ENCODE measurements at regions not wholly inside any gene's neighbourhood (a gene's known extent, or its start where the extent isn't known, plus 50 kb on each side); places are given as distances from the start of the nearest gene placed in this dataset.
"Not testable (repeated sequence)": the region's sequence is repeated elsewhere in the genome, so short reads cannot be mapped to it uniquely, and the experiment has no call there.

DNA sequence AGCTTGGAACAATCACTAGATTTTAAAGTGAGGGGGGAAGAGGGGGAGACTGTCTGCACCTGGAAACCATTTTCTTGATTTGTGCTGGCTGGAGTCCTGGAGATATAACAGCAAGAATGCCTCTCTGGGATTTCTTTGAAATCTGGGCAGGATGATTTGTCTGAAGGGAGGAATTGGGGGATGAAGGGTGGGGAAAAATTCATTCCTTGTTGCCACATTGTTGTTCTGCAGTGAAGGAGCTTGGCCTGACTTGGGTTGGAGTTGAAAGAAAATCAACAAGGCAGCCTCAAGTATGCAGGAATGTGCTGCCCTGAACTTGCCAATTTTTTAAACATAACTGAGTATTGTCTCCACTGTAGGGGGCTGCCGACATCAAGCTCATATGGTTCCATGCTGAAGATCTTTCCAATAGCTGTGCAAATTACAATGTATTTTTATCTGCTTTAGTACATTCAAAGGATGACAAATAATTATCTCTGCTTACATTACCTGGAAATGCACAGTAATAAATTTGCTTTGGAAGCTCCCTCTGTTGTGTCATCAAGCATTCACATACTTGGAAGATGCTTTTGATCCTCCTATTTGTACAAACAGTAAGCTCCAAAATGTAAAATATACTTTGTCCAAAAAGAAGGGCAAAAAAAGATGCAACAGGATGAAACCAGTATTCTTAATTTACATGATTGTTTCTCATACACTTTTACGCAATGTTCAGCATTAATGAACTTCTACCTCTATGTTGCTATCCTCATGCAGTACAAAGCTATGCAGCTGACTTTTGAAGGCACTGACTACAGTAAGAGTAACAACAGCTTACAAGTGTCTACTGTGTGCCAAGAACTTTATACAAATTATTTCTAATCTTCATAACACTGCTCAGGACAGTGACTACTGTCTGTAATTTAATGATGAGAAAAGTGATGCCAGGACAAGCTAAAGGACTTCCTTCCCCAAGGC is 627.9 kb upstream of the KLF12 start:
- DNase-seq (ENCODE audit: low spot score in 2 of 2) = no peak
- Mint-ChIP-seq H3K9me3 (peaks cover 2% of the 10 kb centered on the region), H3K4me3 (no peak overlapping the region), H3K36me3 (no peaks in the 10 kb centered on the region), H3K4me1 (no peaks in the 10 kb centered on the region), H3K27ac (no peak overlapping the region), H3K27me3 (no peaks in the 10 kb centered on the region)
- ATAC-seq (ENCODE audit: low read depth) = no peak

GRCh38 chr13:74758188-74758587 is 624.0 kb upstream of the KLF12 start:
- H3K27me3 Mint-ChIP-seq = no peaks in the 10 kb centered on the region
- no peak for ATAC-seq (ENCODE audit: low read depth)
- no peak overlapping the region for H3K27ac Mint-ChIP-seq

DNA sequence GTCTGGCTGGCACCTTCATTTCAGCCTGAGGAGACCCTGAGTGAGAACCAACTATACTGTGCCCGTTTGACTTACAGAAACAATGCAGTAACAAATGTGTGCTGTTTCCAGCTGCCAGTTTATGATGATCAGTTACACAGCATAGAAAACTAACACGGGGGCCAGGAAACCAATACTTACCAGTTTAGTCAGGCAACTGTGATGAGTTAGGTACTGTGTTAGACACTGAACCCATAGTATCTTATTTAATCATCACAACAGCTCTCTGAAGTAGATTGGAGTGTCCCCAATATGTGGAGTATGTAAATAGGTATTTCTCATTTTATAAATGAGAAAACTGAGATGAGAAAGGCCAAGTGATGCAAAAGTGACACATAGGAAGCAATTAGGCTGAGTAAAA is 620.9 kb upstream of the KLF12 start:
- H3K4me3 Mint-ChIP-seq = no peak overlapping the region
- no peaks in the 10 kb centered on the region for H3K9me3 Mint-ChIP-seq
- H3K27ac Mint-ChIP-seq = no peak overlapping the region
- H3K27me3 Mint-ChIP-seq = no peaks in the 10 kb centered on the region
- no peak for DNase-seq (ENCODE audit: low spot score in 2 of 2)
- H3K4me1 Mint-ChIP-seq = no peaks in the 10 kb centered on the region
- no peaks in the 10 kb centered on the region for H3K36me3 Mint-ChIP-seq
- no peak for ATAC-seq (ENCODE audit: low read depth)

More at GRCh38 chr13:74758188-74758587, 624.0 kb upstream of the KLF12 start:
- Mint-ChIP-seq H3K4me1 (no peaks in the 10 kb centered on the region), H3K36me3 (no peaks in the 10 kb centered on the region), H3K9me3 (no peaks in the 10 kb centered on the region), H3K4me3 (no peak overlapping the region)
- DNase-seq (ENCODE audit: low spot score in 2 of 2) = no peak

- H3K27me3 Mint-ChIP-seq = no peaks in the 10 kb centered on the region
- no peak overlapping the region for H3K4me3 Mint-ChIP-seq
- no peaks in the 10 kb centered on the region for H3K9me3 Mint-ChIP-seq
- H3K27ac Mint-ChIP-seq = no peak overlapping the region
- H3K4me1 Mint-ChIP-seq = no peaks in the 10 kb centered on the region
- ATAC-seq (ENCODE audit: low read depth) = no peak
- no peak for DNase-seq (ENCODE audit: low spot score in 2 of 2)
- no peaks in the 10 kb centered on the region for H3K36me3 Mint-ChIP-seq
These were observed 617.5 kb upstream of the KLF12 start for GRCh38 chr13:74751739-74752138.

DNA sequence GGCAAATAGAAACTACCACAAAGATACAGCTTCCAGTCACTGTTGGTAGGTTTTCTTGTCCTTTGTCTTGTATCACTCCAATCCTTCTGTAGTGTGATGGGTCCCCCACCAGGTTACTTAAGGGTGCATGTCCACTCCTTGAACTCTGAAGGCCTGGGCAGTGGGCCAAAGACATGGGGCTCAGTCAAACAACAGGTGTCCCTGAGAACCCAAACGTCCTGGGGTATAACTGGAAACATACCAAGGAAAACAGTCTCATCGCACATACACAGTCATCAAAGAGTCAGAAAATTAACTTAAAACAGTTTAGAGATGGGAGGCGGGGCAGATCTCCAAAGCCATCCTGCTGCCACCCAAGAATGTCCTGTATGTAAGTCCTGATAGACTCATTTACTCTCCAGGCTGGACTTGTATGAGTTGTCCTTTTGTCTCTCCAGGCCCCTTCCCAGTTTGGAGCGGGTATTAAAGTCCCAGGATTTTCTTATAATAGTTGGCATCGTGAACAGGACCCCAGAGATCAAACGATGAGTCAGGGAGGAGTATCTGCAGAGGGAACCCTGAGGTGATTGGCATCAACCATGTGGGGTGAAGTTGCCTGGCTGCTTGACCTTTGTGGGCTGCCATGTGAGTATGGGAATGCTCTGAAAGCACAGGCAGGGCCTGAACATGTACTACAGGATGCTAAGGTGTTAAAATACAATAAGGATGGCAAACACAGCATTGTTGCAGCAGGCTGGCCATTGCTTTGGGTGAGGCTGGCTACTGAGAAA is 613.2 kb upstream of the KLF12 start:
- no peak for ATAC-seq (ENCODE audit: low read depth)
- H3K36me3 Mint-ChIP-seq = no peaks in the 10 kb centered on the region
- H3K4me3 Mint-ChIP-seq = no peak overlapping the region
- H3K4me1 Mint-ChIP-seq = peaks cover 3% of the 10 kb centered on the region
- H3K27me3 Mint-ChIP-seq = no peaks in the 10 kb centered on the region
- H3K27ac Mint-ChIP-seq = no peak overlapping the region
- H3K9me3 Mint-ChIP-seq = no peaks in the 10 kb centered on the region
- no peak for DNase-seq (ENCODE audit: low spot score in 2 of 2)

DNA sequence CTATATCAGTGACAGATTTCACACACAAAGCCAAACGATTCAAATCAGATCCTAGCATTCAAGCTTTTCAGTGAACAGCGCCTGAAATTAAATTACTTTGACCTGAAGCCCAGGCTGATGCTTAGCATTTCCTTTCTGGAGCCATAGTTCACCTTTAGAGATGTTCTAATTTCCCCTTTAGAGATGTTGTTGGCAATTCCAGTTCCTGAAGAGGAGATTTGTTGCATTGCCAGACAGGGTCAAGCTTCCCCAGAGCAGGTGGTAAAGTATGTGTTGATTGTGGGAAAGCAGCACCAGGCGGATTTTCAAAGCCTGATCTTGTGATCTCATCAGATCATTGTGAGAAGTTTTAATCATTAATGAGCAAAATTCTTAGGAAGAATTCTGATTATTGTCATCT is 609.8 kb upstream of the KLF12 start:
- DNase-seq (ENCODE audit: low spot score in 2 of 2) = no peak
- no peaks in the 10 kb centered on the region for H3K36me3 Mint-ChIP-seq
- no peaks in the 10 kb centered on the region for H3K9me3 Mint-ChIP-seq
- H3K27me3 Mint-ChIP-seq = no peaks in the 10 kb centered on the region
- H3K4me1 Mint-ChIP-seq = peaks cover 3% of the 10 kb centered on the region
- no peak overlapping the region for H3K27ac Mint-ChIP-seq
- H3K4me3 Mint-ChIP-seq = no peak overlapping the region
- ATAC-seq (ENCODE audit: low read depth) = no peak

DNA sequence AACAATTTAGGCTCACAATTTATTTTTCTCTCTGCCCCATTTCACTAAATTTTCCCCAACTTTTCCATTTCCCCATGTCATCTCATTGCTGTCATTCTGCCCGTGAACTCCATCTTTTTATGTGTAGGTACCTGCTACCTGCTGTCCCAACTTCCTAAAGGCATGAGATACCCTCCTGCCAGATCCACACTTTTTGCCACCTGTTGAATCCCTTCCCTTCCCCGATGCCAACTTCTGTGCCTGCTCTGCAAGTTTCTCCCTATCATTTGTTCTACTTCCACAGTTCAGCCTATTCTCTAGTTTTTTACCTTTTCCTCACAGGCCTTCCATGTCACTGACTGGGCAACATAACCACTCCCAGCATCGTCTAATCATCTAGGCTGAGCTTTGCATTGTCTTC is 607.5 kb upstream of the KLF12 start:
- Mint-ChIP-seq H3K27ac (no peak overlapping the region), H3K27me3 (peaks cover 2% of the 10 kb centered on the region), H3K4me1 (peaks cover 3% of the 10 kb centered on the region), H3K9me3 (no peaks in the 10 kb centered on the region), H3K4me3 (no peak overlapping the region), H3K36me3 (no peaks in the 10 kb centered on the region)
- ATAC-seq (ENCODE audit: low read depth) (no peak), DNase-seq (ENCODE audit: low spot score in 2 of 2) (no peak)

- ATAC-seq (ENCODE audit: low read depth) = no peak
These were observed 598.7 kb upstream of the KLF12 start for GRCh38 chr13:74732736-74733385.

DNA sequence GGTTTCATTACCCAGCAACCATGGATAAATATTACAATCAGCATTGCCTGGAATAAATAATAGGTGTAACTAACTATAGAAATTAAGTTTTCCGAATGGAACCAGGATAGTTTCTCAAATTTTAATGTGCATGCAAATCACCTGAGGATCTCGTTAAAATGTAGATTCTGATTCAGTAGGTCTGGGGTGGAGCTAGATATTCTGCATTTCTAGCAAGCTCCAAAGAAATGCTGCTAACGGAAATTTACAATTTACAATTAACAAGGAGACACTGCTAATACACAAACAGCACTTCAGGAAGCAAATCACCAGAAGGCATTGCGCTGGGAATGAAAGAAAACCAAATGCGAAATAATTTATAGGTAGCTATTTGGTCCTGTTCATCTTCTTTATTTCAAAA is 597.5 kb upstream of the KLF12 start:
- Mint-ChIP-seq H3K4me3 (no peak overlapping the region), H3K27ac (no peak overlapping the region), H3K9me3 (no peaks in the 10 kb centered on the region), H3K27me3 (peaks cover 6% of the 10 kb centered on the region), H3K4me1 (no peaks in the 10 kb centered on the region), H3K36me3 (no peaks in the 10 kb centered on the region)
- no peak for DNase-seq (ENCODE audit: low spot score in 2 of 2)
- no peak for ATAC-seq (ENCODE audit: low read depth)

More at GRCh38 chr13:74732736-74733385, 598.7 kb upstream of the KLF12 start:
- DNase-seq (ENCODE audit: low spot score in 2 of 2) = no peak
- no peaks in the 10 kb centered on the region for H3K36me3 Mint-ChIP-seq
- H3K4me1 Mint-ChIP-seq = no peaks in the 10 kb centered on the region
- peaks cover 7% of the 10 kb centered on the region for H3K27me3 Mint-ChIP-seq
- H3K9me3 Mint-ChIP-seq = no peaks in the 10 kb centered on the region
- H3K27ac Mint-ChIP-seq = no peak overlapping the region
- no peak overlapping the region for H3K4me3 Mint-ChIP-seq

DNA sequence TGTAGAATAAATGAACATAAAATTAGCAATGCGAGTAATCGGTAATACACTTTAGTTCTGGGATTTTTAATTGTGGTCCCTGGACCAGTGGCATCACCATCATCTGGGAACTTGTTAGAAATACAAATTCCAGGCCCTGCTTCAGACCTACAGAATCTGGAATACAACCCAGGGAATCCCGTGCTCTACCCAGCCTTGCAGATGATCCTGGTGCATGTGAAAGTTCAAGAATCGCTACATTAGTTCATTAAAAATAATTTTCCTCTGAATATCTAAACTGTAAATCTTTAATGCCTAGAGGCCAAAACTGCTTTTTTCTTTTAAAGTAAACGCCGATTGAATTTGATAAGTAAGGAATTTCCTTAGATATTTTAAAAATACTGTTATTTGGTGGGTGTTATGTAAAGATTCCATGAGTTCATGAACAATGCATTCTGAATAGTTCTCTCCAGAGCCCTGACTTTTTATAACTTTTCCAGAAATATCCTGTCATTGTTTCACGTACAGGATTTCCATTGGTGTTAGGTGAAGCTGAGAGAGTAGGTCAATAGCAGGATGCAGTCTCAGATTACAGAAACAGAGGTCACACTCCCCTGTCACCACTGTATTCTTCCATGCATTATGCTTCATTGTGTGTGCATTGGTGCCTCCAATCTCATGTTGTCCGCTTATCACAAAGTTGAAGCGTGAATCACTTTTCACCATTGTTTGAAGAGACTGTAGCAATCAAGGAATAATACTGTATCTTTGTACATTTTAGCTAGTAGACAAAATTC is 596.5 kb upstream of the KLF12 start:
- DNase-seq (ENCODE audit: low spot score in 2 of 2) (no peak), ATAC-seq (ENCODE audit: low read depth) (no peak)
- no peak overlapping the region for H3K27ac Mint-ChIP-seq
- peaks cover 6% of the 10 kb centered on the region for H3K27me3 Mint-ChIP-seq
- no peak overlapping the region for H3K4me3 Mint-ChIP-seq
- H3K36me3 Mint-ChIP-seq = no peaks in the 10 kb centered on the region
- H3K4me1 Mint-ChIP-seq = no peaks in the 10 kb centered on the region
- H3K9me3 Mint-ChIP-seq = no peaks in the 10 kb centered on the region

DNA sequence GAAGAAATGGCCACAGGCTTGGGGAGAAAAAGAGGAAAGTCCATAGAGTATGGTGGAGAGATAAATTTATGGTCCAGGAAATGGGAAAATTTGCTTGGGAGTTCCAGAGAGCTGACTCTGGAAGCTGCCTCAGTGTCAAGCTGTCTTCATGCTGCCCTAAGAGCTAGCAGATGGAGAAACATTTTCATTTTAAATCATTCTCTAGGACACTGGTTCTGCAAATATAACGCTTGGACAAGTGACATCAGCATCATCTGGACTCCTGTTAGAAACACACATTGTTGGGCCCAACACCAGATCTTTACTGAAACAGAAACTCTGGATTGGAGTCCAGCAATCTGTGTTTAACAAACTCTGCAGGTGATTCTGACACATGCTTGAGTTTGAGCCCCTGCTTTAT is 592.0 kb upstream of the KLF12 start:
- Mint-ChIP-seq H3K27me3 (peaks cover 6% of the 10 kb centered on the region), H3K36me3 (no peaks in the 10 kb centered on the region), H3K27ac (no peak overlapping the region), H3K4me3 (no peak overlapping the region), H3K4me1 (no peaks in the 10 kb centered on the region), H3K9me3 (no peaks in the 10 kb centered on the region)
- ATAC-seq (ENCODE audit: low read depth) (no peak), DNase-seq (ENCODE audit: low spot score in 2 of 2) (no peak)

- H3K27ac Mint-ChIP-seq; DNase-seq (ENCODE audit: low spot score in 2 of 2); H3K9me3 Mint-ChIP-seq; H3K36me3 Mint-ChIP-seq; H3K27me3 Mint-ChIP-seq; H3K4me3 Mint-ChIP-seq; H3K4me1 Mint-ChIP-seq; ATAC-seq (ENCODE audit: low read depth): not testable (repeated sequence)
These were observed 584.1 kb upstream of the KLF12 start for GRCh38 chr13:74718232-74718842.

DNA sequence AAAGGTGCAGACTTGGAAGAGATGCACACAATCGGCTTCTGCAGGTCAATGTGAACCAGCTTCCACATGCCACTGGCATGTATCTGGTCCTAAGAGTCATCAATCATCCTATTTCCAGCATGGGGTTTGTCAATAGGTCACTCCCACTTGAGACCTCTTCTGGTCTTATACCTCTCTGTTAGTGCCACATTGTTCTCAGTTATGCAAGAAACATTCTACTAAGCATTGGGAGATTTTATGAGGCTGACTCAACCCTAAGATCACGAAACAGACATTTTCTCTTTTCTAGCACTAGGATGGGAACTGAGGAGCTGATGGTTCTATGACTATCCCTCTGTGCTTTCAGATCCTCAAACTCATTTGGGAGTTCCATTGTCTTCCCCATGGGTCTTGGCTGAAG is 581.5 kb upstream of the KLF12 start:
- Mint-ChIP-seq H3K27ac (no peak overlapping the region), H3K4me3 (no peak overlapping the region), H3K4me1 (no peaks in the 10 kb centered on the region), H3K36me3 (no peaks in the 10 kb centered on the region), H3K9me3 (no peaks in the 10 kb centered on the region), H3K27me3 (peaks cover under 1% of the 10 kb centered on the region)
- ATAC-seq (ENCODE audit: low read depth) = no peak
- DNase-seq (ENCODE audit: low spot score in 2 of 2) = no peak
